Nucleus accumbens (tissue), 56 donors: ENCODE measurements at regions not wholly inside any gene's neighbourhood (a gene's known extent, or its start where the extent isn't known, plus 50 kb on each side); places are given as distances from the start of the nearest gene placed in this dataset.

Source experiments
- DNase-seq, 56 donors: peaks; one replicate each; lab custom pipeline; 2025; lab: John Stamatoyannopoulos, UW

DNA sequence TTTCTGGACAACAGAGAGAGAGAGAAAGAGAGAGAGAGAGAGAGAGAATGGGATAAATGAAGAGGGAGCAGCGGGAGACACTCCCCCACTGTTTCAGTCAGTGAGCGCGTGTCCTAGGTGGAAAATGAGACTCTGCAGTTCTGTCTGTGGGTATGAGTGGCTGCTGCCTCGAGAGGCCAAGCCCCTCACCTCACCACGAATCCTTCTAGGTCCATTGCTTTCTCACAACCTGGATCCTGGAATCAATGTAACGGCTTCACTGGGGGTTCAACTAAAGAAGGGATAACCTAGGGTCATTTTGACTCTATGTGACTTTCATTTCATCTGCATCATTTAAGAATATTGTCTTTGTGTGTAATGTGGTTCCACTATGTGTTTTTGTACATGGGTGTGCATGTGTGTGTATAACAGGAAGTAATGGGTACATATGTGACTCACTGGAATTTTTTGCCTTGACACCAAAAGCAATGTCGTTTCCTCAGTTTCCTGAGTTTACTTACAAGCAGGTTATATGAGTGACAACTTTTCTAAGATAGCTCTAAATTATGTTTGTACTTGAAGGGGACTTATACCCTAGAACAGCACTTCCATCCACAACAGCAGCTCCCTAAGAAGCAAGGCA is 221.4 kb upstream of the TRIB2 start:
- DNase-seq = no peak

DNA sequence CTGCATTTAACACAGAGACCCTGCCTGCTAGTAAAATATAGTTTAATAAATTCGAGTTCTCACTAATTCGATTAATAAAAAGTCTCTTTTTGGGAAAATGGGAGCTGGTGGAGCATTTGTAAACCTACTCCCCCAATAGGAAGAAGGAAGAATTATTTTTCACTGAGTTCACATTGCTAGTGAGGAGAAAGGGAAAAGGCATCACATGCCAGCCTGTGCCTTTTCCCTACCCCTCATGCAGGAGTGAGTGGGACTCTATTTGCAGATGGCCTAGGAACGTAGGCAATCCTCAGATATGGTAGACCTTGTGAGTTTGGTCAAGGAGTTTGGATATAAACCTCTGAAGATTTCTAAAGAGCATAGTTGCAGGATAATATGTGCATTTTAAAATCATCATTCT is 218.4 kb upstream of the TRIB2 start:
- no peak for DNase-seq

GRCh38 chr2:12498704-12499103 is 218.0 kb upstream of the TRIB2 start:
- DNase-seq = no peak

DNA sequence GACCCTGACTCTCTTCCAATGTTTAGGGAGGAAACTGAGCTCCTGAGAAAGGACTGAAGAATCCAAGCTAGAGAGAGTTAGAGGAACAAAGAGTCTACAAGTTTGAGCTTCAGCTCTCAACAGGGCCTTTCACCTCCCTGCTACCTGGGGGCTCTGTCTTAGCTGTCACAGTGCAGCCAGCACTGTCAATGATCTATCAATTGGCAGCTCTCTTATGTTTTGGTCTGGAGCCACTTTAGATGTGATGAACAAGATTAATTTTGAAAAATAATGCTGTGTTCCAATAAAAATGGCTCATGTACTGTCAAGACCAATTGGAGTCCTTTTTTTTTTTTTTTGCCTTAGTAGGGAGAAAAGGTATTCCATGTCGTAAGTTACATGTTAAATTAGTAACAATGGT is 215.8 kb upstream of the TRIB2 start:
- no peak for DNase-seq

GRCh38 chr2:12501469-12502158 is 215.1 kb upstream of the TRIB2 start:
- no peak for DNase-seq

GRCh38 chr2:12502759-12503158 is 214.0 kb upstream of the TRIB2 start:
- no peak for DNase-seq

- DNase-seq = no peak
Observed at GRCh38 chr2:12504443-12504842, 212.3 kb upstream of the TRIB2 start.

GRCh38 chr2:12506846-12507245 is 209.9 kb upstream of the TRIB2 start:
- no peak for DNase-seq

GRCh38 chr2:12507295-12507694 is 209.4 kb upstream of the TRIB2 start:
- DNase-seq = no peak

GRCh38 chr2:12510070-12510469 is 206.7 kb upstream of the TRIB2 start:
- no peak for DNase-seq

- no peak for DNase-seq
Observed at GRCh38 chr2:12513339-12513738, 203.4 kb upstream of the TRIB2 start.

GRCh38 chr2:12514168-12514567 is 202.6 kb upstream of the TRIB2 start:
- no peak for DNase-seq

DNA sequence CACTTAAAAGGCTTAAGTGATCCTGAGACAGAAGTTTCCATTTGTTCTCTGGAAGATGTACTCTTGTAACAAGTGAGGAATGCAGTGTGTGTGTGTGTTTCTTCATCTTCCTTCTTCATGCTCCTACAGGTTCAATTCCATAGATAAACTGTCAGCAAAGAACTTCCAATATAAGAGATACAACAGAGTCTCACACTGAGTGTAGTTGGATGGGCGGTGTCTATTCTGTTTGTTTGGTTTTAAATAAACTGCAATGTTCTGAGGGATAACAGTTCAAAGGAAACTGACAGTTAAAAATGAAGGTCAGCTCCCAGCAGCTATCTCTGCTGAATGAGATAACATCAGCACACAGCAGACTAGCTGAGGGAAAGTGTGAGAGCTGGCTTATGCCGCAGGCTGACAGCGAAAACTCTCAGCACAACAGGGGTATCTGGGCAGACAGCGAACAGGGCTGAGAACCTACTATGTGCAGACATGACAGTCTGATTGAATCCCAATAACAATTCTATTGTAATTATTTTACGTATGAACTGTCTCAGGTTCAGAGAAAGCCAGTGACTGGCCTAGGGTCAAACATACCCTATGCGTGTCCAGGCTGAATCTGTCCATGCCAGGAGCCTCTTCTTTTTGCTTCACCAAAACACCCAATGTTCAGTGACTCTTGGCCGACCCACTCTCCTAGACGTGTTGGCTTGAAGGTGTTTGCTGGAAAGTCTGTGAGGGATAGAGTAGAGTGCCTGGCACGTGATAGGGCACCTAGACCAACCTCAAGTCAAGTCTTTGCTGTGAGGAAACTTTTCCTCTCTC is 201.9 kb upstream of the TRIB2 start:
- DNase-seq = no peak

DNA sequence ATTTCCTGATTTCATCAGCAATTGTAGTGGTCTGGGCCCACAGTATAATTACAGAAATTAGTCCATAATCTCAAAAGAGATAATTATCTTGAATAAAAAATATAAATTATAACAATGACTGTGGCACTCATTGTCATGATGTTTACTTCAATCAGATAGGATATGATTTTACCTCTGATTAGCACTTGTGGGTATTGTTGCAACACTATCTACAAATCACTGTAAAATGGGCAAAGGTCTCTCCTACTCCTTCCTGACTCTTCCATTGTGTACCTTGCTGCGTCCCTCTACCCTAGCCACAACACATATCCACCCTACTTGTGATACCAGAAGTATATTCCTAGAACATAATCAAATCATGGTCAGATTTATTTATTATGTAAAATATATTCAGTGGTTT is 200.9 kb upstream of the TRIB2 start:
- DNase-seq = no peak

GRCh38 chr2:12533337-12534005 is 183.3 kb upstream of the TRIB2 start:
- DNase-seq = no peak

DNA sequence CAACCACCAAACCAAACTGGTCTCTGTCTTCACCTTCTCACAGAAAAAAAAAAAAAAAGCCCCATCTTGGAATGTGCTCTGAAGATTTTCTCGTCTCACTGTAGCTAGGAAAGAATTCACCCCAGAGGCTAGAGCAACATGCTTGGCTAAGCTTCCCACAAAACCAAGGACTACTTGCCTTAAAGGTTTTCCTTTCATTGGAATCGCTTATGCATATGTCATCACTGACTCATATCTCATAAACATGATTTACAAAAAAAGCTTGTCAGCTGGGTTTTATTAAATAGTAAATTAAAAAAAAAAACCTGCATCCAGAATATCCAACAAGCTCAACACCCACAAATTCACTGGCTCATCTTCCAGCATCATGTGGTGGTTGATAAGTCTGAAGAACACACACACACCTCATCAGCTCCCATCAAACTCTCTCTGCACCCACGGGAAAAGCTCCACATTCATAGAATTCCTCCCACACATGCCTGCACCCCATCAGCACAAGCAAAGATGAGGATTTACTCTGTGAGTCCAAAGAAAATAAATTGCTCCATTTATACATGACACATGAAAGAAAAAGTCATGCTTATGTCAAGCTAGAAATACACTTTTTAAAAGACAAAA is 182.0 kb upstream of the TRIB2 start:
- peak in 19 of 56 donors; percentile 3 to 70 (median 35) for DNase-seq

DNA sequence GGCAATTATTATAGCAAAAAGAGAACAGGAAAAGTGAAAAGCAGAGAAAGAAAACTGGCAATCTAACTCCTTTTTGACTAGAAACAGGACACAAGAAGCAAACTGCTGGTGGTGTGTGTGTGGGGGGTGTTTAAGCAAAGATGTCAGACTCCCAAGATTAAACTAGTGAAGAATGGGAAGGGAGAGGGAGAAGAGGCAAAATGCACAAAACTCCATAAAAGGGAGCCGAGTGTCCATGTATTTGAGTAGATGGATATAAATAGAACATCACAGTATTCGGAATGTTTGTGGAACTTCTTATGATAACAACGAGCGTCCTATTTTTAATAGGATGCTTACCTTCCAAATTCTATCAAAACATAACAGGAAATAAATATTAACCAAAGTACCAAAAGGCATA is 179.8 kb upstream of the TRIB2 start:
- DNase-seq = no peak

- DNase-seq = no peak
Observed at GRCh38 chr2:12538138-12538694, 178.5 kb upstream of the TRIB2 start.

DNA sequence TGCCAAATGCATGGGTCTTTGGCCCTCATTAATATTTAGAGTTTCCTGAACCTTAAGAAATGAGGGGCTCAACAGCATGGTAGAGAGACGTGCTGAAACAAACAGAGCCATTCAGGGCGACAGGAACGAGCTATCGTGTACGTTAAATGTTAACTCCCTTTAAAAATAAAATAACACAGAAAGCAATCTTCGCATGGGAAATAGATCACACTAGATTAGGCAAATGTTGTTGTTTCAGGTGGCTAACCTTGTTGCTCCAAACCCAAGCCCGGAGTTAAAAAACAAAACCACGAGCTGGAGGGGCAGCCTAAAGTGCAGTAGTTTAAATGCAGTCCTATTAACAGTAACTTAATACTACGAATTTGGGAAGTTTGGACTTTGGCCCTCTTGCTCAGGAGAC is 177.4 kb upstream of the TRIB2 start:
- DNase-seq = no peak

DNA sequence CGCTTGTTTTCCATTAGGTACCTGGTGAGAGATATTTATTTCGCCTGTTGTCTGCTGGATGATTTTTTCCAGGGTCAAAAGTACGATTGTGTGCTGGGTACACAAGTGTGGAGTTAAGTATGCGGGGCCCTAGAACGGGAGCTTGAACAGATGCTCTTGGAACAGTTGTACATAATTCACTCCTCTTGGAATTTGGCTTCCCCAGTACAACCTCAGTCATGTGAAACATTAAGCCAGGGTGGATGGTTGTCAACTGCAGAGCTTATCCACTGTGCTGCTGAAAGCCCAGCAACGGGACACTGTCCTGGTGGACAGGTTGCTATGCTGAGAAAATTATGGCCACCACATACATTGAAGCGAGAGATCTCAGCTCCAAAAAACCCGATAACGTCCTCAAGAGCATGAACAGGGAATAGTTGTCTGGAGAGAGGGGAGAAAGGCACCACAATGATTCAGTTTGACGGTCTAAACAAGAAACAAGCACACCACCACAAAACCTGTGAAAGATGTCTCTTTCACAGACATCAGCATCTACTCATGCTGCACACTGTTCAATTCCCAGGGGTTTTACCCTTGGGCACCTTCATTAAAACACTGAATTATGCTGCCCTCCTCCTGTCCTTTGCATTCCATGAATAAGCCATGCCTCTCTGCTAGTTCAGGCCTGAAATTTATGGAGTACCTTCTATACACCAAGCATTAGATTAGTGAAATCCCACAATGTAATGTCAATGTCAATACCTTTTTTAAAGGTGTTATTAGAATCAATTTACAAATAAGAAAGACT is 176.8 kb upstream of the TRIB2 start:
- DNase-seq = no peak
